Retinal pigment epithelial cell (primary cell): ENCODE measurements at regions not wholly inside any gene's neighbourhood (a gene's known extent, or its start where the extent isn't known, plus 50 kb on each side); places are given as distances from the start of the nearest gene placed in this dataset.

Experiments
- DNase-seq: peaks from one replicate; pipeline ENCODE4 v3.0.0-alpha.2; 2010; ENCODE audit warnings: low read depth
- H3K4me3 ChIP-seq: 2 replicates; pipeline ENCODE4 v1.5.1; 2011; ENCODE audit warnings: mild to moderate bottlenecking, low read length, control low read depth, moderate library complexity
- TF ChIP-seq, protein P1 (sequence below): conservative IDR thresholded peaks from 2 replicates; pipeline ENCODE4 v1.5.1; 2011; ENCODE audit warnings: low read depth, low read length, control low read depth, inconsistent platforms

- TF ChIP-seq, protein P1, sequence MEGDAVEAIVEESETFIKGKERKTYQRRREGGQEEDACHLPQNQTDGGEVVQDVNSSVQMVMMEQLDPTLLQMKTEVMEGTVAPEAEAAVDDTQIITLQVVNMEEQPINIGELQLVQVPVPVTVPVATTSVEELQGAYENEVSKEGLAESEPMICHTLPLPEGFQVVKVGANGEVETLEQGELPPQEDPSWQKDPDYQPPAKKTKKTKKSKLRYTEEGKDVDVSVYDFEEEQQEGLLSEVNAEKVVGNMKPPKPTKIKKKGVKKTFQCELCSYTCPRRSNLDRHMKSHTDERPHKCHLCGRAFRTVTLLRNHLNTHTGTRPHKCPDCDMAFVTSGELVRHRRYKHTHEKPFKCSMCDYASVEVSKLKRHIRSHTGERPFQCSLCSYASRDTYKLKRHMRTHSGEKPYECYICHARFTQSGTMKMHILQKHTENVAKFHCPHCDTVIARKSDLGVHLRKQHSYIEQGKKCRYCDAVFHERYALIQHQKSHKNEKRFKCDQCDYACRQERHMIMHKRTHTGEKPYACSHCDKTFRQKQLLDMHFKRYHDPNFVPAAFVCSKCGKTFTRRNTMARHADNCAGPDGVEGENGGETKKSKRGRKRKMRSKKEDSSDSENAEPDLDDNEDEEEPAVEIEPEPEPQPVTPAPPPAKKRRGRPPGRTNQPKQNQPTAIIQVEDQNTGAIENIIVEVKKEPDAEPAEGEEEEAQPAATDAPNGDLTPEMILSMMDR, result peak; percentile 30
- DNase-seq, result no peak
- H3K4me3 ChIP-seq, result no peak overlapping the region
Measured at GRCh38 chr2:203650860-203651613, 55.4 kb upstream of the CD28 start.

DNA sequence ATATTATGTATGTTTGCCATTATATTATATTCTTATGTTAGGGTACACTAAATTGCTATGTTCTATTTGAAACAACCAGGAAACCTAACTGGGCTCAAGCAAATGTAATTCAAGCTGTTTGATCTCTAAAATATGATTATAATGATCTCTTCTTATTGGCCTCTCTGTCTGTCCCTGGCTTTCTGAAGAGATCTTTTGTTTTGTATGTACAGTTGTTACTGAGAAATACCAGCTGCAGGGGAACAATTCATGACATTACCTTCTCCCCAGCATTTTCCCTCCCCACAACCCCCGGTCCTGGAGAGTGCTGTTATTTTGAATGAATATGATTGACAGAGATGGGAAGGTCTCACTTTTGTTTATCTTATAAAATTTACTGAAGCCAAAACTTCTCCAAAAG is 54.8 kb upstream of the CD28 start:
- DNase-seq, result no peak
- no peak overlapping the region for H3K4me3 ChIP-seq
- TF ChIP-seq, protein P1, result no peak

DNA sequence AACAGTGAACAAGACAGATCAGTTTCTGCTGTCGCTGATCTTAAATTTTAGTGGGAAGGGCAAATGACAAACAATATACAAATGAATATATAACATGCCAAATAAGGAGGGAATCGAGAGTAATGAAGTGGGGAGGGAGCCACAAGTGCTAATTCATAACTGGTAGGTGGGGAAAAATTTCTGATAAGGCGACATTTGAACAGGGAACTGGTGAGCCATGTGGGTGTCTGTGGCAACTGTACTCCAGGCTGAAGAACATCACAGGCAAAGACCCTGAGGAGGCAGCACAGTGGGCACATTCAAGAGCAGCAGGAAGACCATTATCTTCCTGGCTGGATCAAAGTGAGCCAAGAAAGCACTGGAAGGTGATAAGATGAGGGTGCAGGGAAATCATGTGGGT is 51.6 kb upstream of the CD28 start:
- no peak for DNase-seq
- no peak overlapping the region for H3K4me3 ChIP-seq
- TF ChIP-seq, protein P1, result no peak

DNA sequence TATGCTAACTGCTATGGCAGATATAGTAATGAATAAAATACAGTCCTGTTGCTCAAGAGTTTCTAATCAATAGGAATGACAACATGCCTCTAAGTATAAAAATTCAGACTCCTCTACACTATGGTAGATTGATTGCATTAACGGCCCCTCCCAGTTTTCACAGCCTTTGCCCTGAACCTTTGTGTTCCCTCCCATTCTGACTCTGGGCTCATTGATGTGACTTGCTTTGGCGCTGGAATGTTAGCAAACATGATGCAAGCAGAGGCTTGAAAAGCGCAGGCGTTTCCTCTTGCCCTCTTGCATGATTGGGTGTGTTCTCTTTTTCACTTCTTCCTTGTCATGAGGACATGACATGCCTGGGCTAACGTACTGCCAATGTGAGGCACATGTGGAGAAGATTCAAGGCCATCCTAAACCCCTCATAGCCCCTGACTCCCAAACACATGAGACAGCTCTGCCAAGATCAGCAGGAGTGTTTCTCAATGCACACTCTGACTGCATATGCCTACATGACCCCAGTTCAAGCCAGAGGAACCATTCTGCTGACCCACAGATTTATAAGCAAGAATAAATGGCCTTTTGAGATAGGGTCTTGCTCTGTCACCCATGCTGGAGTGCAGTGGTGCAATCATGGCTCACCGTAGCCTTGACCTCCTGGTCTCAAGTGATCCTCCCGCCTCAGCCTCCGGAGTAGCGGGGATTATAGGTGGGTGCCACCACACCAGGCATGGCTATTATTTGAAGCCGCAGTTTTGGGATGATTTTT is 49.7 kb upstream of the CD28 start:
- DNase-seq, result no peak
- no peak overlapping the region for H3K4me3 ChIP-seq
- TF ChIP-seq, protein P1, result no peak
